WI38 (cell line): ENCODE measurements at regions not wholly inside any gene's neighbourhood (a gene's known extent, or its start where the extent isn't known, plus 50 kb on each side); places are given as distances from the start of the nearest gene placed in this dataset.

Experiments used
- H3K4me3 ChIP-seq: 2 replicates; pipeline ENCODE4 v1.5.1; 2011; ENCODE audit warnings: low read depth, mild to moderate bottlenecking, control low read depth, low read length
- CTCF ChIP-seq: IDR thresholded peaks from 2 replicates; pipeline ENCODE4 v1.5.1; 2012; ENCODE audit warnings: low read depth, mild to moderate bottlenecking, control low read depth, low read length

GRCh38 chr5:6825678-6826244, 112.5 kb downstream of the TENT4A start:
- TF ChIP-seq CTCF = no peak
- no peak overlapping the region for H3K4me3 ChIP-seq

GRCh38 chr5:6826756-6827155, 113.5 kb downstream of the TENT4A start:
- no peak for TF ChIP-seq CTCF
- no peak overlapping the region for H3K4me3 ChIP-seq

- H3K4me3 ChIP-seq = no peak overlapping the region
- no peak for TF ChIP-seq CTCF
Observed at GRCh38 chr5:6827526-6828219, 114.4 kb downstream of the TENT4A start.

GRCh38 chr5:6829150-6829784, 116.0 kb downstream of the TENT4A start:
- H3K4me3 ChIP-seq = no peak overlapping the region
- no peak for TF ChIP-seq CTCF

- no peak overlapping the region for H3K4me3 ChIP-seq
- TF ChIP-seq CTCF = no peak
Observed at GRCh38 chr5:6830643-6831239, 117.5 kb downstream of the TENT4A start.

- no peak overlapping the region for H3K4me3 ChIP-seq
- TF ChIP-seq CTCF = no peak
Observed at GRCh38 chr5:6831678-6832671, 118.7 kb downstream of the TENT4A start.
